SK-N-SH treated with all-trans-retinoic acid at 6 μM for 48 hours (cell line): ENCODE measurements at regions not wholly inside any gene's neighbourhood (a gene's known extent, or its start where the extent isn't known, plus 50 kb on each side); places are given as distances from the start of the nearest gene placed in this dataset.

Experiments
- ATAC-seq: fragments of 200-7000 bp; cut with Tn5 transposase; 3 replicates; pipeline ENCODE4 v1.9.1; 2020; ENCODE audit warnings: mild to moderate bottlenecking, moderate library complexity
- ARNTL ChIP-seq: fragments of 450-650 bp; formaldehyde crosslinking; IDR thresholded peaks from 2 replicates; pipeline ENCODE4 v1.5.0; 2020; ENCODE audit warnings: low read depth, mild to moderate bottlenecking, moderate library complexity, borderline replicate concordance
- BACH2 ChIP-seq: fragments of 250-450 bp; sonication (Bioruptor Pico); IDR thresholded peaks from 2 replicates; pipeline ENCODE4 v1.9.0; 2021; ENCODE audit warnings: mild to moderate bottlenecking, borderline replicate concordance
- ESRRG ChIP-seq: fragments of 250-450 bp; sonication (Bioruptor Pico); IDR thresholded peaks from 2 replicates; pipeline ENCODE4 v1.6.1; 2021; ENCODE audit warnings: mild to moderate bottlenecking
- PPARA ChIP-seq: fragments of 250-450 bp; sonication (Bioruptor Pico); IDR thresholded peaks from 2 replicates; pipeline ENCODE4 v1.5.0; 2020; ENCODE audit warnings: mild to moderate bottlenecking, borderline replicate concordance
- RARB ChIP-seq: fragments of 250-450 bp; sonication (Bioruptor Pico); IDR thresholded peaks from 2 replicates; pipeline ENCODE4 v1.8.0; 2021; ENCODE audit warnings: mild to moderate bottlenecking, moderate library complexity
- SNAI2 ChIP-seq: fragments of 250-450 bp; sonication (Bioruptor Pico); IDR thresholded peaks from 2 replicates; pipeline ENCODE4 v1.5.0; 2020; ENCODE audit warnings: mild to moderate bottlenecking, moderate library complexity
- TCF4 ChIP-seq: fragments of 250-450 bp; sonication (Bioruptor Pico); IDR thresholded peaks from 2 replicates; pipeline ENCODE4 v1.8.0; 2021; ENCODE audit warnings: mild to moderate bottlenecking, moderate library complexity, borderline replicate concordance
- TOX ChIP-seq: fragments of 250-450 bp; sonication (Bioruptor Pico); IDR thresholded peaks from 2 replicates; pipeline ENCODE4 v1.8.0; 2021; ENCODE audit warnings: mild to moderate bottlenecking, moderate library complexity, borderline replicate concordance
- ZFP3 ChIP-seq: fragments of 250-450 bp; sonication (Bioruptor Pico); IDR thresholded peaks from 2 replicates; pipeline ENCODE4 v1.5.0; 2020; ENCODE audit warnings: mild to moderate bottlenecking, moderate library complexity
- TF ChIP-seq, protein P1 (sequence below): fragments of 250-450 bp; sonication (Bioruptor Pico); IDR thresholded peaks from 2 replicates; pipeline ENCODE4 v1.8.0; 2021; ENCODE audit warnings: low read depth, mild to moderate bottlenecking, moderate library complexity, borderline replicate concordance
- TF ChIP-seq, protein P2 (sequence below): fragments of 250-450 bp; sonication (Bioruptor Pico); IDR thresholded peaks from 2 replicates; pipeline ENCODE4 v1.5.1; 2021; ENCODE audit warnings: mild to moderate bottlenecking, moderate library complexity
- TF ChIP-seq, protein P3 (sequence below): fragments of 250-450 bp; sonication (Bioruptor Pico); IDR thresholded peaks from 2 replicates; pipeline ENCODE4 v1.5.0; 2020; ENCODE audit warnings: mild to moderate bottlenecking, moderate library complexity
- TF ChIP-seq, protein P4 (sequence below): fragments of 250-450 bp; sonication (Bioruptor Pico); IDR thresholded peaks from 2 replicates; pipeline ENCODE4 v1.8.0; 2020; ENCODE audit warnings: mild to moderate bottlenecking, moderate library complexity, borderline replicate concordance

DNA sequence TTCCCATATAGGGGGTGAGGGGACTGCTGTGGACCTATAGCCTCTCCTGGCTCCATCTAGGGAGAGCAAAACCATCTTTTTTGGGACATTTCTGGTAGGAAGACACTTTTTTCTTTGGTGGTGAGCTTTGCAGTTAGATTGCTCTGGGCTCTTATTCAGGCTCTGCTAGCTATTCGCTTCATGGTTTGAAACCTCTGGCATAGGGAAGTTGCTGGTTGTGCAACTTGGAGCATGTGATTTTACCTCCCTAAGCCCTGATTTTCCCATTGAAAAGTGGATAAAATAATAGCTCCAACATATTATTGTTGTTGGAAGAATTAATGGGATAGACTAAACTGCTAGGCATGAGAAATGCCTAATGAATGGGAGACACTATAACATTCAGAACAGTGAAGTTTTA is 69.6 kb downstream of the CYP26A1 start (continued):
- TF ChIP-seq SNAI2 (CRISPR knock-in tag) = no peak
- TF ChIP-seq, protein P1, sequence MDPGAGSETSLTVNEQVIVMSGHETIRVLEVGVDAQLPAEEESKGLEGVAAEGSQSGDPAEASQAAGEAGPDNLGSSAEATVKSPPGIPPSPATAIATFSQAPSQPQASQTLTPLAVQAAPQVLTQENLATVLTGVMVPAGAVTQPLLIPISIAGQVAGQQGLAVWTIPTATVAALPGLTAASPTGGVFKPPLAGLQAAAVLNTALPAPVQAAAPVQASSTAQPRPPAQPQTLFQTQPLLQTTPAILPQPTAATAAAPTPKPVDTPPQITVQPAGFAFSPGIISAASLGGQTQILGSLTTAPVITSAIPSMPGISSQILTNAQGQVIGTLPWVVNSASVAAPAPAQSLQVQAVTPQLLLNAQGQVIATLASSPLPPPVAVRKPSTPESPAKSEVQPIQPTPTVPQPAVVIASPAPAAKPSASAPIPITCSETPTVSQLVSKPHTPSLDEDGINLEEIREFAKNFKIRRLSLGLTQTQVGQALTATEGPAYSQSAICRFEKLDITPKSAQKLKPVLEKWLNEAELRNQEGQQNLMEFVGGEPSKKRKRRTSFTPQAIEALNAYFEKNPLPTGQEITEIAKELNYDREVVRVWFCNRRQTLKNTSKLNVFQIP (CRISPR knock-in tag) = no peak

DNA sequence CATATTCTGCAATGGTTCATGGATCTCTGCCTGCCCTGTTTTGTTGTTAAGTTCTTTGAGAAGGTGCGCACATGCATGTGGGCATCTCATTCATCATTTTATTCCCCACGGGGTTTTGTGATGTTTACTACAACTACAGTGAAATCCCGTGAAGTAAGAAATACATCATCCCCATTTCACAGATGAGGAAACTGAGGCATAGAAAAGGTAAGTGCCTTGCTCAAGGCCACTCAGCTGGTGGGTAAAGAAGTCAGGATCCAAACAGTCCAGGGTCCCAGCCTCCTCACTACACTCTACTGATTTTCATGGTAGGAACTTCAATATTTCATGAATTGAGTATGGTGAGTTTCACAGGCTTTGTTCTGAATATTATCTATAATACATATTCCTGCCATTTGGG is 72.6 kb downstream of the CYP26A1 start:
- TF ChIP-seq ZFP3 (CRISPR knock-in tag) = no peak
- TF ChIP-seq, protein P2, sequence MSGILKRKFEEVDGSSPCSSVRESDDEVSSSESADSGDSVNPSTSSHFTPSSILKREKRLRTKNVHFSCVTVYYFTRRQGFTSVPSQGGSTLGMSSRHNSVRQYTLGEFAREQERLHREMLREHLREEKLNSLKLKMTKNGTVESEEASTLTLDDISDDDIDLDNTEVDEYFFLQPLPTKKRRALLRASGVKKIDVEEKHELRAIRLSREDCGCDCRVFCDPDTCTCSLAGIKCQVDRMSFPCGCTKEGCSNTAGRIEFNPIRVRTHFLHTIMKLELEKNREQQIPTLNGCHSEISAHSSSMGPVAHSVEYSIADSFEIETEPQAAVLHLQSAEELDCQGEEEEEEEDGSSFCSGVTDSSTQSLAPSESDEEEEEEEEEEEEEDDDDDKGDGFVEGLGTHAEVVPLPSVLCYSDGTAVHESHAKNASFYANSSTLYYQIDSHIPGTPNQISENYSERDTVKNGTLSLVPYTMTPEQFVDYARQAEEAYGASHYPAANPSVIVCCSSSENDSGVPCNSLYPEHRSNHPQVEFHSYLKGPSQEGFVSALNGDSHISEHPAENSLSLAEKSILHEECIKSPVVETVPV (CRISPR knock-in tag) = no peak
- TF ChIP-seq TOX = no peak
- no peak for TF ChIP-seq ARNTL (CRISPR knock-in tag)
- ATAC-seq = no peak

DNA sequence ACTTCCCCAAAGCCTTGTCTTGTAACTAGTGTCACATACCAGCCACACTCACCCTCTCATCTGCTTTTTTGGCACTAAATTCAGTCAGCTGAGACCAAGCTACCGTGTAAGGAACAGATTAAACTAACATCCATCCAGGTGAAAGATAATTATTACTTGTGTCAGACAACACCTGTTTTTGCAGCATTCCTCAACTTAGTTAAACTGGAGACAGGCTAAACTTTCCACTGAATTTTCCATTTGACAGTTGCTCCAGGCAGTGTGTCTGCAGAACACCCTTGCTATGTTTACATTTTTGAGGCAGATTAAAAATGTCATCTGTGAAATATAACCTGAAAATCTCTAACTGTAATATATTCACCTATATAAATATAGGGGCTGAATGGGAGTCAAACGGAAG is 73.6 kb downstream of the CYP26A1 start:
- no peak for TF ChIP-seq RARB
- no peak for TF ChIP-seq ESRRG (CRISPR knock-in tag)
- TF ChIP-seq, protein P3, sequence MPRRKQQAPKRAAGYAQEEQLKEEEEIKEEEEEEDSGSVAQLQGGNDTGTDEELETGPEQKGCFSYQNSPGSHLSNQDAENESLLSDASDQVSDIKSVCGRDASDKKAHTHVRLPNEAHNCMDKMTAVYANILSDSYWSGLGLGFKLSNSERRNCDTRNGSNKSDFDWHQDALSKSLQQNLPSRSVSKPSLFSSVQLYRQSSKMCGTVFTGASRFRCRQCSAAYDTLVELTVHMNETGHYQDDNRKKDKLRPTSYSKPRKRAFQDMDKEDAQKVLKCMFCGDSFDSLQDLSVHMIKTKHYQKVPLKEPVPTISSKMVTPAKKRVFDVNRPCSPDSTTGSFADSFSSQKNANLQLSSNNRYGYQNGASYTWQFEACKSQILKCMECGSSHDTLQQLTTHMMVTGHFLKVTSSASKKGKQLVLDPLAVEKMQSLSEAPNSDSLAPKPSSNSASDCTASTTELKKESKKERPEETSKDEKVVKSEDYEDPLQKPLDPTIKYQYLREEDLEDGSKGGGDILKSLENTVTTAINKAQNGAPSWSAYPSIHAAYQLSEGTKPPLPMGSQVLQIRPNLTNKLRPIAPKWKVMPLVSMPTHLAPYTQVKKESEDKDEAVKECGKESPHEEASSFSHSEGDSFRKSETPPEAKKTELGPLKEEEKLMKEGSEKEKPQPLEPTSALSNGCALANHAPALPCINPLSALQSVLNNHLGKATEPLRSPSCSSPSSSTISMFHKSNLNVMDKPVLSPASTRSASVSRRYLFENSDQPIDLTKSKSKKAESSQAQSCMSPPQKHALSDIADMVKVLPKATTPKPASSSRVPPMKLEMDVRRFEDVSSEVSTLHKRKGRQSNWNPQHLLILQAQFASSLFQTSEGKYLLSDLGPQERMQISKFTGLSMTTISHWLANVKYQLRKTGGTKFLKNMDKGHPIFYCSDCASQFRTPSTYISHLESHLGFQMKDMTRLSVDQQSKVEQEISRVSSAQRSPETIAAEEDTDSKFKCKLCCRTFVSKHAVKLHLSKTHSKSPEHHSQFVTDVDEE (CRISPR knock-in tag) = no peak
- TF ChIP-seq SNAI2 (CRISPR knock-in tag) = no peak
- no peak for ATAC-seq

DNA sequence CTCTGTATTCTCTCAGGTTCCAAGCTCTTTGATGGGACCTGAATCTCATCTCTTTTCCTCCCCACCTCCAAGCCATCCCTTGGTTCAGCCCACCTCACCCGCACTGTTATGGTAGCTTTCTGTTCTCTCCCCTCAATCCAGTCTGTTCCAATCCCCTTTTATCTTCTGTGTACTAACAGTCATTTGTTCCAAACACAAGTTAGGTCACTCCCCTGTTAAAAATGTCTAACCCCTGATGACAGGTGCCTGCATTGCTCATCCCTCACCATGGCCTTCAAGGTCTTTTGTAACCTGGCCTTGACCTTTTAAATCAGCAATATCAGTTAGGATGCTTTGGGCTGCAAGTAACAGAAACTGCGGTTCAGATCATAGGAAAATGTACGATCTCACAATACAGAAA is 74.8 kb downstream of the CYP26A1 start:
- ATAC-seq = no peak

More for the DNA sequence above, 74.8 kb downstream of the CYP26A1 start:
- TF ChIP-seq, protein P3 (CRISPR knock-in tag) = no peak
- TF ChIP-seq BACH2 (CRISPR knock-in tag) (no peak), TCF4 (no peak), PPARA (no peak), ESRRG (CRISPR knock-in tag) (no peak), ARNTL (CRISPR knock-in tag) (no peak), RARB (no peak), ZFP3 (CRISPR knock-in tag) (no peak)
- TF ChIP-seq, protein P2 (CRISPR knock-in tag) = no peak
- TF ChIP-seq, protein P4, sequence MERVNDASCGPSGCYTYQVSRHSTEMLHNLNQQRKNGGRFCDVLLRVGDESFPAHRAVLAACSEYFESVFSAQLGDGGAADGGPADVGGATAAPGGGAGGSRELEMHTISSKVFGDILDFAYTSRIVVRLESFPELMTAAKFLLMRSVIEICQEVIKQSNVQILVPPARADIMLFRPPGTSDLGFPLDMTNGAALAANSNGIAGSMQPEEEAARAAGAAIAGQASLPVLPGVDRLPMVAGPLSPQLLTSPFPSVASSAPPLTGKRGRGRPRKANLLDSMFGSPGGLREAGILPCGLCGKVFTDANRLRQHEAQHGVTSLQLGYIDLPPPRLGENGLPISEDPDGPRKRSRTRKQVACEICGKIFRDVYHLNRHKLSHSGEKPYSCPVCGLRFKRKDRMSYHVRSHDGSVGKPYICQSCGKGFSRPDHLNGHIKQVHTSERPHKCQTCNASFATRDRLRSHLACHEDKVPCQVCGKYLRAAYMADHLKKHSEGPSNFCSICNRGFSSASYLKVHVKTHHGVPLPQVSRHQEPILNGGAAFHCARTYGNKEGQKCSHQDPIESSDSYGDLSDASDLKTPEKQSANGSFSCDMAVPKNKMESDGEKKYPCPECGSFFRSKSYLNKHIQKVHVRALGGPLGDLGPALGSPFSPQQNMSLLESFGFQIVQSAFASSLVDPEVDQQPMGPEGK (CRISPR knock-in tag) = no peak
